Central memory CD4-positive, alpha-beta T cell (primary cell): ENCODE measurements at regions not wholly inside any gene's neighbourhood (a gene's known extent, or its start where the extent isn't known, plus 50 kb on each side); places are given as distances from the start of the nearest gene placed in this dataset.
"Not testable (repeated sequence)": the region's sequence is repeated elsewhere in the genome, so short reads cannot be mapped to it uniquely, and the experiment has no call there.

ENCODE experiments used
- DNase-seq: peaks from one replicate; pipeline ENCODE4 v3.0.0; 2022

DNA sequence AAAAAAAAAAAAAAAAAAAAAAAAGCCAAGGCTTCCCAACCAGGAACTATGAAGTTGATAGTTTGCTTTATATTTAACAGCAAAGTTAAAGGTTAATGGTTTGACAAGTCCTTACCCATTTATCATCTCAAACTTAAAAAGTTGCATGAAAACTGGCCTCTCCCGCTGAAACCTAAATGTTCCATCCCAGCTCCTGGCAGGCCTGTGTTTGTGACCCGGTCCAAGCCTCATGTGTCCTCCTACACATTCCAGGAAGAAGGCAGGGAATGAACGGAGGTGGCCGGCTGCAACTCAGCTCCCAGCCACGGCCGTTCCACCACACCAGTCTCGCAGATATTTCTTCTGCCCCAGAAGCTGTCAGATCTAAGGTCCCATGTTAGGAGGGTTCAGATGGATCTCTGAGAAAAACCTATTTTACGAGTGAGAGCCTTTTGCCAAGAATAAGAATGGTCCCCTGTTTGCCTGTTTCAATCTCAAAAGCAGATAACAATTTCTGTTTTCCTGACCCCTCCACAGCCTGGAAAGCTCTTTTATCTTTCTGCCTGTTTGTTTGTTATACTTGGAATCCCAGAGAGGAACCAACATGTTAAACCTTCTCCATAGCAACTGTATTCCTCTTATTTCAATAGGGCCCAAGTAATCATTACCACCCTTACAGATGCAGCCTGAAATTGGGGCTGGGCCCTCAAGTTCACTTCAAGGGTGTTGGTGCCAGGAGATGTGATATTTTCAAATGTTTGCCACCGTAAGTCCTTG is 56.5 kb downstream of the KCTD12 start:
- no peak for DNase-seq

DNA sequence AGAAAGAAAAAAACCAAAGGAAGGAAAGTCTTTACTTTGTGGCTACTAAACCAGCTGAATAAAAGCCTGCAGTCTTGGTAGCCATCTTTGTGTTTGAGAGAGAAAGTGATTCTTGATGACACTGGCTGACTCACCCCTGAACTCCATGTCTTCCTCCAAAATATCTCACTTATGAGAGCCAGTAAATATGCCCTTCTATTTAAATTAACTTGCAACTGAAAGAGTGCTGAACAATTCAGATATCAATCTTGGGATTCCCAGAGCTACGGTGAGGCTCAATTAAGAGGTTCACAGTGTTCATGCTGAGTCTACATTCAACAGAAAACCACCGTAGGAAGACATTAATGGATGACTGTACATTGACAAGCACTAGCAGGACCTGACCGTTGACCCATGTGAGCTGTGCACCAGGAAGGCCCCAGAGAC is 57.9 kb downstream of the KCTD12 start:
- DNase-seq: no peak

DNA sequence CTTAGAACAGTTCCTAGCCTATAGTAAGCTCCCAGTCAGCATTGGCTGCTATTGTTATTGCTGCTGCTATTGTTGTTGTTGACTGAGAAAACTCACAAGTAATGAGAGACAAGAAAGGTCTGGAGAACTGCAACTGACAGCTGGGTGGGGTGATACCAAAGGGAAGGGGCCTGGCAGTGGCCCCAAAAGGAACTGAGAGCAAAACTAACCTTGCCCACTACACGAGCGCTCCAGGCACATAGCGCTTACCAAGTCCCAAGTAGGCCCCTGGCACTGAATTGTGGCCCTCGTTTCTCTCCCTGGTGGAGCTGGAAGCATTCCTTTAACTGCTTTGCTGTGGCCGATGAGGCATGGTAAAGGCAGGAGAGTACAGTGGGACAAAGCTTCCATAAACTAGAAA is 59.7 kb downstream of the KCTD12 start:
- DNase-seq: no peak

DNA sequence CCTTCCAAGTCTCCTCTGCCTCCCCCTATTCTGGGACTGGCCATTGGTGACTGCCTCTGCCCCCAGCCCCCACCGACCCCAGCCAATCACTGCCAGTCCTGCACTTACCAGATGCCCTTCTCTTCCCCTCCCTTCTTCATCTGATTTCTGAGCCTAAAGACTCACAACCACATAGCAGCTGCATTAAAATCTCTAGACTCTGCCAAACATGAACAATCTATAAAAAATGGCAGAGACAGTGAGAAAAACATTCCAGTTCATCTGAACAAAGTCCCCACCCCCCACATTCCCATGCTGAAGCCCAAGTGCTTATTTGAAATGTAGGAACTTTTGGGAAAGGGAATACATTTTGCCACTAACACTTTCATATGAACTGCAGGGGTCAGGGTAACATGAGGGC is 60.8 kb downstream of the KCTD12 start:
- no peak for DNase-seq

DNA sequence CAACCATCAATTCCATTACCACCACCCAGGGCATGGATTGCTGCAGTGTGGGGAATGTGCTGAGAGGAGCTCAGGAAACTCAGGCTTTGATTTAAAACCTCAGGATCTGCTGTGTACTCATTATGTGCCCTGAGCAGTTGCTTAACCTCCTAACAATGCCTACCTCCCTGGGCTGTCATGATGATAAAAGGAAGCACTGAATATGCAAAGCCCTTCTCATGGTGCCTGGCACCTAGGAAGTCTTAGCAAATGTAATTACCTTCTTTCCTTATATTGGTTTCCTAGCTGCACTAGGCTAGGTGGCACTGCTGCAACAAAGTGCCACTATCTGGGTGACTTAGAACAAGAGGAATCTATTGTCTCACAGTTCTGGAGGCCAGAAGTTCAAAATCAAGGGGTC is 62.2 kb downstream of the KCTD12 start:
- no peak for DNase-seq

DNA sequence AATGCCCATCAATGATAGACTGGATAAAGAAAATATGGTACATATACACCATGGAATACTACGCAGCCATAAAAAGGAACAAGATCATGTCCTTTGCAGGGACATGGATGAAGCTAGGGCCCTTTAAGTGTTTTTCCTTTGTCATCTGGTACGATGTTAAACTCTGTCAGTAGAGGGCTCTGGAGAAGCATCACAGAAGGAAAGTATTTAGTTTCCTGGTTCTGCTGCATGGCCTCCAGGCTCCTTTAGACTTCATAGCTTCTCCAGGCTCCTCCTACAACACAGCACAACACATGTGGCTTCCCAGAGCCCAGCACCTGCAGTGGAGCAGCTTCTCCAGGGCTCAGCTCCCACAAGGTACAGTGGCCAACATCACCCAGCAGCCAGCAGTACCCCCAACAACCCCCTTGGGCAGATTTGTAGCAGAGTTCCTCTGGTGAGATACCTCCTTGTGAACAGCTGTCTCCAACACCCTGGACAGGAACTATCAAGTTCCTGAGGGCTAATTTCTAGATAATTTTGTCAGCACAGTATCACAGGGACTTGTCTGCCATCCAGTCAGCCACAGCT is 63.4 kb downstream of the KCTD12 start:
- peak; percentile 13 for DNase-seq

DNA sequence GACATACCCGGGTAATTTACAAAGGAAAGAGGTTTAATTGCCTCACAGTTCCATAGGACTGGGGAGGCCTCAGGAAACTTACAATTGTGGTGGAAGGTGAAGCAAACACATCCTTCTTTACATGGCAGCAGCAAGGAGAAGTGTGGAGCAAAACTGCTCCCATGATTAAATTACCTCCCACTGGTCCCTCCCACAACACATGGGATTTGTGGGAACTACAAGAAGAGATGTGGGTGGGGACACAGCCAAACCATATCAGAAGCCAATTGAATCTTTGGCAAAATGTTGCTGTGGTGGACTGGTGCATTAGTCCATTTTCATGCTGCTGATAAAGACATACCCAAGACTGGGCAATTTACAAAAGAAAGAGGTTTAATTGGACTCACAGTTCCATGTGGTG is 65.0 kb downstream of the KCTD12 start:
- not testable (repeated sequence) for DNase-seq

DNA sequence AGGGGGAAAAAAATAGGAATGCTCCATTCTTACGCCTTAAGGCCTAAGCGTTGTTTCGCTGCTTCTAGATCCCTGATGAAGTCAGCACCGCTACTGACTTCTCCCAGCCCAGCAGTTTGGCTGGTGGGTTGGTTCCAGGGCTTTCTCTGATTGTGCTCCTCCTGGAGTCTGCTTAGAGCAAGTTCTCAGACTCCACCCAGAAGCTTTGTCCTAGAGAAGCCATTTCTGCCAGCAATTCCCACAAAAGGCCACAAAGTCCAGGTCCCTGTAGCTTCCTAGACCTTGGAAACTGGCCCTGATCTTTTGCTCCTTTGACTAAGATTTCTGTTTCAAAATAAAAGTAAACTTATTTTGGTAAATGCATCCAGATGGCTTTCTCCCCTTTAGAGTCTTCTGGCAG is 65.4 kb downstream of the KCTD12 start:
- no peak for DNase-seq

DNA sequence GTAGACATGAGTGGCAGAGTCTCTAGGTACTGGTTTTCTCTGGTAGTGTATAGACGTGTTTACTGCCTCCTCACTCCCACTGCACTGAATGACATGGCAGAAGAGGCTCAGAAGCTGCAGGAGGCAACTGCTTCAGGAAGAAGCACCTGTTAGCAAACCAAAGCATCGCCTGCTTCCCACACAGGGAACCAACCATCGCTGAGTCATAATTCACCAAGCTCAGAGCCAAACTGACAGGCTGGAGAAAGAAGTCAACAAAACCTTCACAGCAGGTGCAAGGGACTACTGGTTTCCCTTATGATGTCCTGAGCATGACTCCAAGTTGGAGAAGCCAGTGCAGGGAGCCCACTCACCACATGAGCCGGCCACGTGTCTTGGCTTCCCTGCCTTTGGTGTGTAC is 69.8 kb downstream of the KCTD12 start:
- DNase-seq: no peak

DNA sequence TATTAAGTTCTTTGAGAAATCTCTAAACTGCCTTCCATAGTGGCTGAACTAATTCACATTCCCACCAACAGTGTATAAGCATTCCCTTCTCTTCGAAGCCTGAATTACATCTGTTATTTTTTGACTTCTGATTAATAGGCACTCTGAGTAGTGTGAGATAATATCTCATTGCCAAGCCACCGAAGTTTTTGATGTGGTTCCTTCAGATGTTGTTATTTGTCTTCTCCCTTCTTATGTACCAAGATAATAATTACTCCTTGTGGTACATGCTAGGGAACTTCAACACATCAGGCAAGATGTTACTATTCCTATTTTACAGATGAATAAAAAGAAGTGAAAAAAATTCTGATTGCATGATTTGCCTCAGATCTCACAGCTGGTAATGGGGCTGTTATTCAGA is 70.9 kb downstream of the KCTD12 start:
- DNase-seq: no peak

DNA sequence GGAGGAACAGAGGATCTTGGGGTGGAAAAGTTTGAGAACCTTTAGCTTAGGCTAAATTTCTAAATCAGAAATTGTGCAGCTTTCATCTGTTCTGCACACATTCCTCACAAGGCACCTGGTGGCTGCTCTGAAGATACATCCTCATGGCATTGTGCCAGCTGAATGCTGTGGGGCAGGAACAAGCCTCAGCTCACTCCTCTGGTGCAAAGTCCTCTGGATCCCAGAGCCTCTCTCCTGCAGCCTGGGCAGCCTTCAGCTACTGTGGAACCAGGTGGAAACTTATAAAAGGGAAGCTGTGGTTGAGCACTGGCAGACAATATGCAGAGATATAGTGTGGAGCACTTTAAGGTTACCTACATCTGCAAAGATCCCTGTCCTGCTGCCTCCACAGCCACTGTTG is 72.3 kb downstream of the KCTD12 start:
- no peak for DNase-seq

DNA sequence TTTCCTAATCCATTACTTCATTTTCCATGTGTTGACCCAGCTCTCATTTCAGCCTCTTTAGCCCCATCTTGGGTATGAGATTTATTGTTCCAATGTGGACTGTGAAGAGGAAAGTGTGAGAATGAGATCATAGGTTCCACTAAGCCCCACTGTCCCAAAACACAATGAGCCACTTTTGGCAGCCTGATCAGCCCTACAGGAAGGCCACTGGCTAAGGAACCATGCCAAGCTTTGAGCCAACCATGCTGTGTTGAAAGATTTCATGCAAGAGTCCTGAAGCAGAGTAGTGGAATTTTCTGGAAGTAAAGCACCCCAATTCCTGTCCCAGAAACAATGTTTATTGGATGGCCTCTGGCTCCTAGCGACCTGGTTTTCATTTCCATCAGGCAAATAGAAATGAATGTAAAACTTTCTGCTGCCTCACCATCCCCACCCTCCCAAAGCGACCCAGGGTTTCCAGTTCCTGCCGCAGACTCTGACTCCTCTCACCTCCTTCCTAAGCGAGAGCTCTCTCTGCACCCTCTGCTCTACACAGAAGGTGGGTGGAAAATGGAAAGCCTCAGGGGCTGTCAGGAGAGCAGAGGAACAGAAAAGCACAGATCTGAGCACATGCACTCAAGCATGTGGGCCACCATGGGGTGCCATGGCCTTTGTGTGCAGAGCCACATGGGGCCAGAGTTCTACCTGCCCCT is 73.1 kb downstream of the KCTD12 start:
- no peak for DNase-seq

DNA sequence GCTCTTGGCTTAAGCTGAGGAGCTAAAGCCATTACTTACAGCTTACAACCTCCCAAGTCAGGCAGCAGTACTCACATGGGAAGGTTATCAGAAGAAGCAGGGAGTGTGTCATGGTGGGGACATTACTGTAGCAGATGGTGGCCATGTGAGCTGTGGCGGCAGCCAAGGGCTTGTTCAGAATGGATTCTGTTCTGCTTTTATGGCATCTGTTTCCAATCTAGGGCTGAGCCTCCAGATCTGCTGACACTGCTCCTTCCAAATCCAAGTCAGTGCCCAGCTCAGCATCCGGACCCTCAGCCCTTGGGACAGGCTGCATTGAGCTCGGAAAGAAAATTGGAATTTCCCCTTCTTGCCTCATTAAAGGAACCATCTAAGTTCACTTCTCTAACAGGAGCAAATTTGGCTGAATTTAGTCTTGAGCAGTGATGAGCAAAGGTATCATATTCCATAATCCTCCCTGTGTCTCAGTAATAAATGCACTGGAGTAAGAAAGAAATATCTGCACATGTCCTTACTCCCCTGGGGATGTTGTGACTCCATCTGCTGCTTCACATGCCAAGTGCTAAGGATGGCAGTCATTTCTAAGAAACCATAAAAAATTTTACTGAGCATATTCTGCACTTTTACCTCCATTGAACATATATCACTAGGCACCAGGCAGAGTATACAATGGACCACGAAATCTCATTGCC is 73.9 kb downstream of the KCTD12 start:
- no peak for DNase-seq

DNA sequence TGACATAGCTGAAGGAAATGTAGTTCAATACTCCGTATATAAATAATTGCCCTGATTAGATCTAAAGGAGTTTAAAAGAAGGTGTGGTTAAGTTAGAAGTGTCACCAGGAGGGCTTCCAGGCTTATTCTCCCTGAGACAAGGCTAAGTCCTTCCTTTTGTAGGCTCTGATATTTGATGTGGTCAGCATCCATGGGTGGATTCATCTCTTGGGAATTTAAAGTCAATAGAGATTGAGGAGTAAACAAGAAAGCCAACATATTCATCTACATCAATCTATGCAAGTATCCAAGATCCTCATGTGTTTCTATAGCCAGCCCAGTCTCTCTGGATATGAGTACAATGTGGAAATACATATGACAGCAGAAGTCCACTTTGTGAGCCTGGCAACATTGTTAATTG is 76.8 kb downstream of the KCTD12 start:
- no peak for DNase-seq

DNA sequence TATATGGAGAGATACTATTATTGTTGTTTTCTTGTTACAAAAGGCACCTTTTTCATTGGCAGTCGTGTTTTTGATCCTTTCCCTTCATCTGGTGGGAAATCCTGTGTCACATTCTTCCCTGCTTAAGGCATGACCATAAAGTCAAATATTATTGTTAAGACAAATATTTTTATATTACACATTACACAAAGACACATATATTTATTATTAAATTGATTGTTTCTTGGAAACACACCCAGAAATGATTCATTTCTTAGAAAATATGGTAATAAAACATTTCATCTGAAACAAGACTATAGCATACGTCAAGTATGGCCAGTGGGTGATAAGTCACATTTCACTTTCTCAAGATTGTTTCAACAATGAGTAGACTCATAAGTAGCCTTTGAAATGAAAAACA is 77.3 kb downstream of the KCTD12 start:
- no peak for DNase-seq

DNA sequence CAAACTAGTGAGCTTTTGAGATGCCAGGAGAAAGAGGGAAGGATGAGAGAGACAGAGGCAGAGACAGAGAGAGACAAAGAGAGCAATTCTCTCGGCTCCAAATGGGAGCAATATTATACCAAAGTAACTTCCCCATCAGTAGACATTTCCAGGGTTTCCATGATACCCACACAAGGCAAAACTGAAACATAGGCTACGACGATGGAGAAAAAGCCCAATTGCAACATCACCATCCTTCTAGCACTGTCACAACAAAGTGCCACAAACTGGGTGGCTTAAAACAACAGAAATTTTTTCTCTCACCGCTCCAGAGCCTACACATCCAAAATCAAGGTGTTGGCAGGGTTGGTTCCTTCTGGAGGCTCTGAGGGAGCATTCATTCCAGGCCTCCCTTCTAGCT is 81.4 kb downstream of the KCTD12 start:
- DNase-seq: no peak

DNA sequence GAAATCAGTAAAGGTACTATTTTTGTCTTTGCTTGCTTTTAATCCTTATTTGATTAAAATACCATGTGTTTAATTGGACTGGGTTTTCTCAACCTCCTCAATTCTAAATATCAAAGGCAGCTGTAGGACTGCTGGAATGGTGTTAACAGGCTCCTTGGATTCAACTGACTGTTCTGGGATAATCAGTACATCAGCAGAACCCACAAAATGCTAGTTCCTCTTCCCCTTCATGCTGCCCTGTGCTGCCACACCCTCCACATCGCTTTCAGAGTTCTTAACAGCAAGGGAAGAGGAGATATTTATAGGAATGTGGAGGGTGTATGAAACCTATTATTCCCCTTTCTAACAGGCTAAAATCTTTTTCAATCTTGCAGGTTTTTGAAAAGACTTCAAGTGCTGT is 82.4 kb downstream of the KCTD12 start:
- DNase-seq: no peak

DNA sequence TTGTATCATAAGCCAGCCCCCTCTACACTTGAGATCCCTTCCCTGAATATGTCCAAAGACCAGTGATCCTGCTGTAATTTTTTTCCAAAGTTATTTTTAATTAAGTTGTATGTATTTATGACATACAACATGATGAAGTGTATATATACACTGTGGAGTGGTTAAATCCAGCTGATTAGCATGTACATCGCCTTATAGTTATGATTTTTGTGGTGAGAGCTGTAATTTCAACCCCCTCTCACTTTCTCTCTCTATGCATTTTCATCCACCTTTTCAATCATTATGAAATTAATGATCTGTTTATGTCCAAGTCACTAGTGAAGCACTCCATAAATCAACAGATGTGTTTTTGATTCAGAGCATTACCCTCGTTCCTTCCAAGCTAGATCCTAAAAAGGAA is 85.3 kb downstream of the KCTD12 start:
- no peak for DNase-seq

DNA sequence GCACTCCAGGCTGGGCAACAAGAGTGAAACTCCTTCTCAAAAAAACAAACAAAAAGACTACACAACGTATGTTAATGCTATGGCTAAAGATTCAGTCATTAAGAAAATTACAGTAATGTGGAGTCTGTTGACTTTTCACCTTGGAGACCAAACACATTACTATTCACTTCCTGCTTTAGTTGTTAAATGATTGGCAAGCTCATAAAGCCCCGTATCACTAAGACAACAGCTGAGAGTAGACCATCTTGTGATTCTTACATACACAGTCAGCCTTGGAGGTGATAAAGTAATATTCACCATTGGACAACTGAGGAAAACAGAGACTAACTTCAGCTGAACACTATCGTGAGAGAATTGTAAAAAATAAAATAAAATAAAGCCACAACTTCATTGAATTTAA is 86.5 kb downstream of the KCTD12 start:
- no peak for DNase-seq

DNA sequence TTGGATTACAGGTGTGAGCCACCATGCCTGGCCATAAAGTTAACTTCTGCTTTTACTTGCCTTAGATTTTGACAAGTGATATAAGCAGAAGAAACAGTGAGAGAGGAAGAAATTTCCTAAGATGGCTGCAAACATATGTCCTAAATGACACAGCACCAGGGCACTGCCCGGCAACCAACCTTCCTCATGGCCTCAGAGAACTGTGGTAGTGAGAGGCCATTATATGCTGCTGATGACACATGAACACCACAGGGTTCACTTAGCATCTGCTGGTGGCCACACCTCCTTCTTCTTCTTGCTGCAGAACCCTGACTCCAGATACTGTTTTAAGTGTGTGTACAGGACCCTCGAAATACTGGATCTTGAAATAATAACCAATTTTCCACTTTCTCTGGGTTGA is 88.2 kb downstream of the KCTD12 start:
- DNase-seq: no peak

DNA sequence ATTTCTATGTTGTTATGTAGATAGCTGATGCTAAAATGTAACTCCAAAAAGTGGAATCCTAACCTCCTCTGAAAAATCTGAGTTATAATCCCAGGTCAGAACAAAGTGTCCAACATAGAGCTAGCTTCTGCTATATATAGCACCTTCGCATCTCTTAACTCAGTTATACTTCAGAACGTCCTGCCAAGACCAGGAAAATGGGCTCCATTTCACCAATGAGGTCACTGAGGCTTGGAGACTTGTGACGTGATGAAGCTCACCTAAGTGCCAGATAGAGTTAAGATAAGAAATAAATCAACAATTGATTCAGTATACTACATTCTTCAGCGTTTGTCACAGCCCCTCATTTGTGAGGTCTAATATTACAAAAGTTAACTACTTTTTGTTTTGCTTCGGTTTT is 88.8 kb downstream of the KCTD12 start:
- no peak for DNase-seq

DNA sequence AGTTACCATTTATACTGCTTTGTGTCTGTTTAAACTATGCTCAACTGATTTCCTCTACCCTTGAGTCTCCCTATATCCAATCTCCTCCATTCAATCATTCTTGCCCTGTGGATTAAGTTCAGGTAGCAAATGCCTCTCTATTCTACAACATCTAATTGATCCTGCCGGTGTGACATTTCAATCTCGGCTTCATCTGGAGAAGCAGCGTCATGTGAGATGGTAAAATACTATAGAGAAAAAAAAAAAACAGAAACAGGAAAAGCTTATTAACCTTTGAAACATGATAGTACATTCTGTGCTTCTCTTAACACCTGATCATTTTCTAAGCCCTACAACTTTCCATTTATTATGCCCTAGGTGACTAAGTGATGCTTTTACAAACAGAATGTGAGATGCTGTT is 89.4 kb downstream of the KCTD12 start:
- no peak for DNase-seq
